ENCODE measurements at regions not wholly inside any gene's neighbourhood (a gene's known extent, or its start where the extent isn't known, plus 50 kb on each side); places are given as distances from the start of the nearest gene placed in this dataset.
A peak's percentile ranks its signal among the peaks of the same experiment; 100 is the strongest.
"Not testable (repeated sequence)": the region's sequence is repeated elsewhere in the genome, so short reads cannot be mapped to it uniquely, and the experiment has no call there.

GRCh38 chr3:99313485-99313884 lies 324.9 kb upstream of the COL8A1 start:
- Histone ChIP-seq H3K4me2 (ENCODE audit: low read depth, low read length, poor library complexity, severe bottlenecking) (no peak overlapping the region), H3K36me3 (ENCODE audit: insufficient read depth, low read length) (no peaks in the 10 kb centered on the region), H3K79me2 (ENCODE audit: insufficient read depth, low read length) (no peaks in the 10 kb centered on the region), H3K9me2 (replicated peaks; ENCODE audit: low read depth, low read length) (no peaks in the 10 kb centered on the region), H3K27me3 (ENCODE audit: insufficient read depth, low read length, poor library complexity, severe bottlenecking) (no peaks in the 10 kb centered on the region), H3K9ac (ENCODE audit: low read depth, low read length, poor library complexity, severe bottlenecking) (no peak overlapping the region), H3F3A (ENCODE audit: low read depth) (no peaks in the 10 kb centered on the region), H3K9me3 (ENCODE audit: insufficient read depth, low read depth, low read length) (no peaks in the 10 kb centered on the region; the same call in 1 of the 2 replicates), H2AFZ (ENCODE audit: low read length) (no peak overlapping the region), H3K4me1 (ENCODE audit: insufficient read depth, low read length, poor library complexity, severe bottlenecking) (no peaks in the 10 kb centered on the region), H3K4me3 (ENCODE audit: low read length, poor library complexity, severe bottlenecking) (no peak overlapping the region), H4K20me1 (ENCODE audit: insufficient read depth, low read length, poor library complexity, severe bottlenecking) (no peaks in the 10 kb centered on the region)
- TF ChIP-seq CTCF (conservative IDR thresholded peaks at IDR 0.05; ENCODE audit: low read length) (no peak), EZH2phosphoT487 (IDR thresholded peaks at IDR 0.05; ENCODE audit: borderline replicate concordance) (no peak)

- Histone ChIP-seq H3K9ac (ENCODE audit: low read depth, low read length, poor library complexity, severe bottlenecking) (no peak overlapping the region), H3K4me3 (ENCODE audit: low read length, poor library complexity, severe bottlenecking) (no peak overlapping the region), H3K27me3 (ENCODE audit: insufficient read depth, low read length, poor library complexity, severe bottlenecking) (no peaks in the 10 kb centered on the region), H3F3A (ENCODE audit: low read depth) (no peaks in the 10 kb centered on the region), H3K4me1 (ENCODE audit: insufficient read depth, low read length, poor library complexity, severe bottlenecking) (peaks cover 6% of the 10 kb centered on the region), H3K9me3 (ENCODE audit: insufficient read depth, low read depth, low read length) (no peaks in the 10 kb centered on the region), H3K4me2 (ENCODE audit: low read depth, low read length, poor library complexity, severe bottlenecking) (no peak overlapping the region), H4K20me1 (ENCODE audit: insufficient read depth, low read length, poor library complexity, severe bottlenecking) (no peaks in the 10 kb centered on the region), H3K36me3 (ENCODE audit: insufficient read depth, low read length) (no peaks in the 10 kb centered on the region), H3K9me2 (replicated peaks; ENCODE audit: low read depth, low read length) (no peaks in the 10 kb centered on the region), H3K79me2 (ENCODE audit: insufficient read depth, low read length) (no peaks in the 10 kb centered on the region), H2AFZ (ENCODE audit: low read length) (no peak overlapping the region)
- TF ChIP-seq EZH2phosphoT487 (IDR thresholded peaks at IDR 0.05; ENCODE audit: borderline replicate concordance) (no peak), CTCF (conservative IDR thresholded peaks at IDR 0.05; ENCODE audit: low read length) (no peak)
Observed at GRCh38 chr3:99298661-99299060, 339.7 kb upstream of the COL8A1 start.

GRCh38 chr3:99295836-99296235 lies 342.6 kb upstream of the COL8A1 start:
- H3K4me2 ChIP-seq (ENCODE audit: low read depth, low read length, poor library complexity, severe bottlenecking), result no peak overlapping the region
- no peaks in the 10 kb centered on the region for H3K36me3 ChIP-seq (ENCODE audit: insufficient read depth, low read length)
- no peak overlapping the region for H3K9ac ChIP-seq (ENCODE audit: low read depth, low read length, poor library complexity, severe bottlenecking)
- no peaks in the 10 kb centered on the region for H3K9me2 ChIP-seq (replicated peaks; ENCODE audit: low read depth, low read length)
- H3K9me3 ChIP-seq (ENCODE audit: insufficient read depth, low read depth, low read length), result no peaks in the 10 kb centered on the region
- no peaks in the 10 kb centered on the region for H3K79me2 ChIP-seq (ENCODE audit: insufficient read depth, low read length)
- no peaks in the 10 kb centered on the region for H3F3A ChIP-seq (ENCODE audit: low read depth)
- no peaks in the 10 kb centered on the region for H4K20me1 ChIP-seq (ENCODE audit: insufficient read depth, low read length, poor library complexity, severe bottlenecking)
- no peak overlapping the region for H2AFZ ChIP-seq (ENCODE audit: low read length)
- TF ChIP-seq CTCF (conservative IDR thresholded peaks at IDR 0.05; ENCODE audit: low read length) (no peak), EZH2phosphoT487 (IDR thresholded peaks at IDR 0.05; ENCODE audit: borderline replicate concordance) (no peak)
- no peak overlapping the region for H3K4me3 ChIP-seq (ENCODE audit: low read length, poor library complexity, severe bottlenecking)
- H3K4me1 ChIP-seq (ENCODE audit: insufficient read depth, low read length, poor library complexity, severe bottlenecking), result peaks cover 6% of the 10 kb centered on the region
- H3K27me3 ChIP-seq (ENCODE audit: insufficient read depth, low read length, poor library complexity, severe bottlenecking), result no peaks in the 10 kb centered on the region

- H3K4me3 ChIP-seq (ENCODE audit: low read length, poor library complexity, severe bottlenecking), result peak overlapping the region; percentile 47
- not testable (repeated sequence) for H3K9me3 ChIP-seq (ENCODE audit: insufficient read depth, low read depth, low read length); H3K36me3 ChIP-seq (ENCODE audit: insufficient read depth, low read length); H3F3A ChIP-seq (ENCODE audit: low read depth); H4K20me1 ChIP-seq (ENCODE audit: insufficient read depth, low read length, poor library complexity, severe bottlenecking); H3K79me2 ChIP-seq (ENCODE audit: insufficient read depth, low read length); H3K4me1 ChIP-seq (ENCODE audit: insufficient read depth, low read length, poor library complexity, severe bottlenecking); H3K27me3 ChIP-seq (ENCODE audit: insufficient read depth, low read length, poor library complexity, severe bottlenecking); H3K9me2 ChIP-seq (replicated peaks; ENCODE audit: low read depth, low read length)
- H3K9ac ChIP-seq (ENCODE audit: low read depth, low read length, poor library complexity, severe bottlenecking), result peak overlapping the region; percentile 36
- H3K4me2 ChIP-seq (ENCODE audit: low read depth, low read length, poor library complexity, severe bottlenecking), result peak overlapping the region; percentile 49
- H2AFZ ChIP-seq (ENCODE audit: low read length), result peak overlapping the region; percentile 63; the same call in 1 of the 2 replicates
Observed at GRCh38 chr3:99294092-99294491, 344.3 kb upstream of the COL8A1 start.
